GM12875 (cell line): ENCODE measurements at regions not wholly inside any gene's neighbourhood (a gene's known extent, or its start where the extent isn't known, plus 50 kb on each side); places are given as distances from the start of the nearest gene placed in this dataset.

ENCODE experiments used
- H3K4me3 ChIP-seq: one replicate; pipeline ENCODE4 v1.5.1; 2011; ENCODE audit warnings: low read depth, low read length, control low read depth
- TF ChIP-seq, protein P1 (sequence below): IDR thresholded peaks from 2 replicates; pipeline ENCODE4 v1.5.1; 2011; ENCODE audit warnings: low read depth, mild to moderate bottlenecking, control low read depth, inconsistent platforms, low read length, moderate library complexity, borderline replicate concordance; ENCODE audit not compliant: insufficient read depth

DNA sequence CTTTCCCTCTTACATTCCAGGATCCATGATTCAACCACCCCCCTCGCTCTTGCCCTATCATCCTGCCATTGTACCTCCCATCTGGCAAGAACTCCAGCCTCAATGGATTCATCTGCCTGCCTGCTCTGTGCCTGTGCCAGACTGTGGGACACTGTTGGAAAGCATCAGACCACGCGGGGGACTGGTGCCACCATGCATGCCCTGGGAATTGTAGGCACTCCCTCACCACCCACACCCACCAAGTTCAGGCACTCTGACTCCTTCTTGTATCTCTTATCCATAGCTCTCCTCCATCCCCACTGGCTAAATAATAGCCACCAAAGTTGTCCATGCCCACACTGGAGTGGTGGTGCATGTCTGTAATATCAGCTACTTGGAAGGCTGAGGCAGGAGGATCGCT, 143.8 kb downstream of the TPRA1 start:
- TF ChIP-seq, protein P1, sequence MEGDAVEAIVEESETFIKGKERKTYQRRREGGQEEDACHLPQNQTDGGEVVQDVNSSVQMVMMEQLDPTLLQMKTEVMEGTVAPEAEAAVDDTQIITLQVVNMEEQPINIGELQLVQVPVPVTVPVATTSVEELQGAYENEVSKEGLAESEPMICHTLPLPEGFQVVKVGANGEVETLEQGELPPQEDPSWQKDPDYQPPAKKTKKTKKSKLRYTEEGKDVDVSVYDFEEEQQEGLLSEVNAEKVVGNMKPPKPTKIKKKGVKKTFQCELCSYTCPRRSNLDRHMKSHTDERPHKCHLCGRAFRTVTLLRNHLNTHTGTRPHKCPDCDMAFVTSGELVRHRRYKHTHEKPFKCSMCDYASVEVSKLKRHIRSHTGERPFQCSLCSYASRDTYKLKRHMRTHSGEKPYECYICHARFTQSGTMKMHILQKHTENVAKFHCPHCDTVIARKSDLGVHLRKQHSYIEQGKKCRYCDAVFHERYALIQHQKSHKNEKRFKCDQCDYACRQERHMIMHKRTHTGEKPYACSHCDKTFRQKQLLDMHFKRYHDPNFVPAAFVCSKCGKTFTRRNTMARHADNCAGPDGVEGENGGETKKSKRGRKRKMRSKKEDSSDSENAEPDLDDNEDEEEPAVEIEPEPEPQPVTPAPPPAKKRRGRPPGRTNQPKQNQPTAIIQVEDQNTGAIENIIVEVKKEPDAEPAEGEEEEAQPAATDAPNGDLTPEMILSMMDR, result no peak
- no peak overlapping the region for H3K4me3 ChIP-seq

DNA sequence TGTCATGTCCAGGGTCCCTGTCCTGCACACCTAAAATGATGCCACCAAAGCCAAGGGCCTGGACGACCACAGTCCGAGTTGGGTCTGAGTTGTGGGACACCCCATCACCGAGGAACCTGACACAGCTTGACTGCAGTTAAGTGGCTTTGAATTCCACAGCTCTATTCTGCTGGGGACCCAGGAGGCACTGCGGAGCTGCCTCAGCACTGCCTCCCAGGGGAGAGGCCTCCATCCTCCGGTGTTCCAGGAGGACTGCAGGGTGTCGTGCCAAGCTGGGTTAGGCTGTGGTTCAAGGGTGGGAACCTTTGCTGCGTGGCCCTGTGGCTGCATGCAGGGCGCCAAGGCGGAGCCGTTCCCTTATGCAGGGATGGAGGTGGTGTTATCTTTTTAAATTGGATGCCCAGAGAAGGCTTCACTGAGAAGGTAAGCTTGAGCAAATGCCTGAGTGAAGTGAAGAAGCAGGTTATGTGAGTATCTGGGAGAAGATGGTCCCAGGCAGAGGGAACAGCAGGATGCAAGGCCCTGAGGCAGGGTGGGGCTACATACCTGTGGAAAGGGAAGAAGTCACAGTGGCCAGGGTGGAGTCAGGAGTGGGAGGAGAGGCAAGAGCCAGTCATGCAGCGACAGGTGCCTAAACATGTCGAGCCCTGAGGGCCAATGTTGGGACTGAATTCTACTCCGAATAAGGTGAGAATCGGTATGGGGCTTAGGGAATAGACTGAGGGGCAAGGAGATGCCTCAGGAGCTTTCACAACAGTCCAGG, 144.8 kb downstream of the TPRA1 start:
- H3K4me3 ChIP-seq, result no peak overlapping the region
- TF ChIP-seq, protein P1, result no peak

DNA sequence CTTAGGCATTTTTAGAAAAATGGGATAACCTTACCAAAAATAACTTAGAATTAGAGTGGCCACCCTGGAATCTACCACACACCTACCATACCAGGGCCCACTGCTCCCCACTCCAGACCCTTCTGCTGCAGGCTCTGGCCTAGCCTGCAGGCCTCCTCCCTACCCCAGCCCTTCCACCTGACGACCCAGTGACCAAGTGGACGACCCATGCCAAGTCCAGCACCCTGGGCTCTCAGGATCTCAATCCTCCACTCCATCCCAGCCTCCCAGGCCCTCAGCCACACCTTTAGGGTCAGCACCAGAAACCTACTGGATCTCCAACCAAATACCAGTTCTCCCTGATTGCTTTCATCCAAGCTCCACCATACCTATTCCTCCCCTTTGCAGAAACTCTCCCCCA, 145.8 kb downstream of the TPRA1 start:
- TF ChIP-seq, protein P1, result no peak
- H3K4me3 ChIP-seq, result no peak overlapping the region

DNA sequence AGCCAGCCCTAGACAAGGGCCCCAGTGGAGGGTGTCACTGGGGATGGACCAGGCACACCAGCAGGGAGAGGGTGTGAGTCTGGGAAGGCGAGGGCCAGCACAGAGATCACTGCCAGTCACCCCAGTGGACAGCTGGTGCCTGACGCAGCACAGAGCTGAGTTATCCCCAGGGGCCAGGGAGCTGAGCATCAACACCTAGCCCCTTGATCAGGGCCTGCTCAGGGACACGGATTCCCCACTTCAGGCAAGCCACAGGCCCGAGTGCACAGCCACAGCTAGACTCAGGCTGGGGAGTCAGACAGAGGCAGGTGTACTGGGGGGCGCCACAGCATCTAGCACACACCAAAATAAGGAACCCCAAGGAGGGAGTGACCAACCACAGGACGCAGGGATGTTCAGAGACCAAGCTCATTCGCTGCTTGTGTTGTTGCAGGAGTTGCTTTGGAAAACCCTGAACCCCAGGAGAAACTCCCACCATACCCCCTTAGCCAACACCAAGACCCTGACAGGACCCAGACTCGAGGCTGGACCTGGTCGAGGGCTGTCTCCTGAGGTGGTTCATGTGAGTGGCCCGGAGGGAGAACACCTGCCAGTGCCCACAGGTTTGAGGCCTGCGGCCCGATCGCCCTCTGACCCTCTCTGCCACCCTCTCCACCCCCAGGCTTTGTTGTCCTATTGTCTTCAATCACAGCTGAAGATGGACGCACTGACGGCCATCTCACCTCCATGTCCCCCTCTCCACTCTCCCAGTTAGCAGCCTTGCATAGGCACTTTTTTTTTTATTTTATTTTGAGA, 146.8 kb downstream of the TPRA1 start:
- H3K4me3 ChIP-seq, result no peak overlapping the region
- TF ChIP-seq, protein P1, result no peak

DNA sequence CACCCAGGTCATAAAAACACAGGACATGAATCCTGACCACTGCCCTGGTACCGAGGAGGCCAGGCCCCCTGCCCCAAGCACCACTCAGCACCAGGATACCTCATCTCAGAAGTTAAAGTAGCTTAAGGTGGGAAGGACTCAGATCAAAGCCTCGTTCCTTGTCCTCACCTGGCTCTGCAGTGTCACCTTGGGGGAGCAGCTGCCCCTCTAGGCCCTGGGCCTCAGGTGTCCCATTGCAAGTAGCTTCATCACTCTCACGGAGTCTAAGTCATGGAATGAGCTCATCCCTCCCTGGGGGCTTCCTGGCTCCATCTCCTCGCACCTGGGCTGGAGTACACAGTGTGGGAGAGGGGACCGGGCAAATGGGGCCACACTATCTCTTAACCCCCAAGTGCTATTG, 148.0 kb downstream of the TPRA1 start:
- H3K4me3 ChIP-seq, result no peak overlapping the region
- TF ChIP-seq, protein P1, result no peak

DNA sequence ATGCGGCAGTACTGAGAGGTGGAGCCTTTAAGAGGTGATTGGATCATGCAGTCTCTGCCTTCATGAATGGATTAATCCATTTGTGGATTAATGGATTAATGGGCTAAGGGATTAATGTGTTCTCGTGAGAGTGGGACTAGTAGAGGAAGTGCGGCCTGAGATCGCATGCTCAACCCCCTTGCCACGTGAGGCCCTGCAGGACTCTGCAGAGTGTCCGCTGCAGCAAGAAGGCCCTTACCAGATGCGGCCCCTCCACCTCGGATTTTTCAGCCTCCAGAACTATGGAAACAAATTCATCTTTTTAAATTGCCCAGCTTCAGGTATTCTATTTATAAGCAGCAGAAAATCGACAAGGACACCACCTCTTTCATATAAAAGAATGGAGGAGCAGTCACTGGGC, 148.8 kb downstream of the TPRA1 start:
- TF ChIP-seq, protein P1, result no peak
- H3K4me3 ChIP-seq, result no peak overlapping the region

DNA sequence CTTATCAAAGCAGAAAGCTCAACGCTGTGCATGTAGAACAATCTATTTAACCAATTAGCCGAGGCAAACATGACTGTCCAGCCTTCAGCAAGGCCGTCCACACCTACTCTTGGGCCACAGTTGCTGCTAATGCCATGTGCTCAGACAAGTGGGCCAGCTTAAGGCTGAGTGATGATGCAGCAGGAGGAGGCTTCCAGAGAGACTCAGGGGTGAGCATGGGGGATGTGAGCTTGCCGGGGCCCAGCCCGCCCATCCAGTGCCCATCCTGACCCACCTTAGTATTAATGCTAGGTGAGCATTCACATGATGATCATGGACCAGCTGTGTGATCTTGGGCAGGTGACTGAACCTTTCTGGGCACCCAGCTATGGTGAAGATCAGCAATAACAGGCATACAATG, 150.1 kb downstream of the TPRA1 start:
- H3K4me3 ChIP-seq, result no peak overlapping the region
- TF ChIP-seq, protein P1, result no peak
